Astrocyte of the spinal cord (primary cell): ENCODE measurements at regions not wholly inside any gene's neighbourhood (a gene's known extent, or its start where the extent isn't known, plus 50 kb on each side); places are given as distances from the start of the nearest gene placed in this dataset.

Source experiments
- DNase-seq: peaks from one replicate; pipeline ENCODE4 v3.0.0; 2011; ENCODE audit warnings: low read depth, low spot score
- H3K4me3 ChIP-seq: 2 replicates; pipeline ENCODE4 v1.5.1; 2011; ENCODE audit warnings: low read depth, mild to moderate bottlenecking, low read length, moderate library complexity
- in situ Hi-C: cut with HindIII; loops from 2 replicates; pipeline ENCODE4 v1.10.0; 2017; ENCODE audit warnings: low sequenced_read_pairs
- TF ChIP-seq, protein P1 (sequence below): IDR thresholded peaks from 2 replicates; pipeline ENCODE4 v1.5.1; 2012; ENCODE audit warnings: low read depth, mild to moderate bottlenecking, low read length, inconsistent platforms

DNA sequence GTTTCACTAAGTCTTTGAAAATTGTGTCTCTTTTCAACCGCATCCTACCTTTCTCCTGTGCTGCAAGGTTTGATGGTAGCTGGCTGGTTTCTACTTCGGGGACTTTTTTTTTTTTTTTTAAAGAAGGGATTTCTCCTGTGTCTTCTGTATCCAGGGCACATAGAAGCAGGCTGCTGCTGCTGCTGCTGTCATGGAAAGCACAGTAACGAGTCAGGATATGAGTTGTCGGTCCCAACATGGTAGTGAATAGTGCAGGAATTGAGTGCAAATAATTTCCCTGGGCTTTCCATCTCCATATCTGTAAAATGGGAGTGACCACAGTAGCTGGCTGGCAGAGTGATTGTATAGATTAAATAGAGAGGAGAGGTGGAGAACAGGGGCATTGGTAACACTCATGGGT lies 118.3 kb upstream of the NAV2 start:
- TF ChIP-seq, protein P1, sequence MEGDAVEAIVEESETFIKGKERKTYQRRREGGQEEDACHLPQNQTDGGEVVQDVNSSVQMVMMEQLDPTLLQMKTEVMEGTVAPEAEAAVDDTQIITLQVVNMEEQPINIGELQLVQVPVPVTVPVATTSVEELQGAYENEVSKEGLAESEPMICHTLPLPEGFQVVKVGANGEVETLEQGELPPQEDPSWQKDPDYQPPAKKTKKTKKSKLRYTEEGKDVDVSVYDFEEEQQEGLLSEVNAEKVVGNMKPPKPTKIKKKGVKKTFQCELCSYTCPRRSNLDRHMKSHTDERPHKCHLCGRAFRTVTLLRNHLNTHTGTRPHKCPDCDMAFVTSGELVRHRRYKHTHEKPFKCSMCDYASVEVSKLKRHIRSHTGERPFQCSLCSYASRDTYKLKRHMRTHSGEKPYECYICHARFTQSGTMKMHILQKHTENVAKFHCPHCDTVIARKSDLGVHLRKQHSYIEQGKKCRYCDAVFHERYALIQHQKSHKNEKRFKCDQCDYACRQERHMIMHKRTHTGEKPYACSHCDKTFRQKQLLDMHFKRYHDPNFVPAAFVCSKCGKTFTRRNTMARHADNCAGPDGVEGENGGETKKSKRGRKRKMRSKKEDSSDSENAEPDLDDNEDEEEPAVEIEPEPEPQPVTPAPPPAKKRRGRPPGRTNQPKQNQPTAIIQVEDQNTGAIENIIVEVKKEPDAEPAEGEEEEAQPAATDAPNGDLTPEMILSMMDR: no peak
- no peak overlapping the region for H3K4me3 ChIP-seq
- in situ Hi-C loops: no loop called here
- no peak for DNase-seq

DNA sequence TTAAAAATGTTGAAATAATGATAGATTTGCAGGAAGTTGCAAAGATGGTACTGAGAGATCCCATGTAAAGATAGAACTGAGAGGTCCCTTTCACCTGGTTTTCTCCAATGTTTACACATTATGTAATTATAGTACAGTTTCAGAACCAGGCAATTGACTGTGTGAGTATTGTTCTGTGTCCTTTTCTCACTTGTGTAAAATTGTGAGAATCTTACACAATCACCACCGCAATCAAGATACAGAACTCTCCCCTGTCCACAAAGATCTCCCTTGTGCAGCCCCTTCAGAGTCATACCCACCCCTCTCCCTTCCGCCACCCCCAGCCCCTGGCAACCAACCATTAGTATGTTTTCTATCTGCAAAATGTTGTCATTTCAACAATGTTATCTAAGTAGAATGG lies 119.8 kb upstream of the NAV2 start:
- TF ChIP-seq, protein P1: no peak

DNA sequence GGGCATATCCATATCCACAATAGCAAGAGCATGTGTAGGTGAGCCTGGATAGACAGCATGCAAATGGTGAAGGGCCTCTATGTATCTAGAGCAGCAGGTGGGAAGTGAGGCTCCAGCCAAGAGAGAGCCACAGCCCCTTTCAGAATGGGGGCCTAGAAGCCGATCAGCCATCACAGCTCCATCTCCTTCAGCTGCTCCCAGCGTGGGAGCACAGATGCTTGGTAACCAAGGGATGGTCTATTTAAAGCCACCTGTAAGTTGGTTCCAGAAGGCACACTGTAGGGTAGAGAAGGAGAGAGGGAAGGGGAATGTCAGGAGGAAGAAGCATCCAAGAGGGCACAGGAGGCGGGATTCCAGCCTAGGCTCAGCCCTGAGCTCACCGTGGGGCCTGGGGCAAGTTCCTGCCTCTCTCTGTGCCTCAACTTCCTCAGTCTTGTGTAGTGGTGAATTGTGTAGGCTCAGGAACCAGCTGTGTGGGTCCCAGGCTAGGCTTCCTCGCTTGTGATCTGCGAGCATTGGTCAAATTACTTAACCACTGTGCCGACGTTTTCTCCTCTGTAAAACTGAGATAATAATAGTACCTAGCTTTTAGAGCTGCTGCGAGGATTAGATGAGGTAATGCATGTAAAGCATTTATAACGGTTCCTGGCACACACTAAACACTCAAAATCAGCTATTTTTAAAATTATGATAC lies 122.9 kb upstream of the NAV2 start:
- TF ChIP-seq, protein P1: no peak
- H3K4me3 ChIP-seq: no peak overlapping the region
- DNase-seq: no peak
- in situ Hi-C loops: no loop called here

More for the DNA sequence above, 119.8 kb upstream of the NAV2 start:
- DNase-seq: no peak
- in situ Hi-C loops: no loop called here
- H3K4me3 ChIP-seq: no peak overlapping the region

DNA sequence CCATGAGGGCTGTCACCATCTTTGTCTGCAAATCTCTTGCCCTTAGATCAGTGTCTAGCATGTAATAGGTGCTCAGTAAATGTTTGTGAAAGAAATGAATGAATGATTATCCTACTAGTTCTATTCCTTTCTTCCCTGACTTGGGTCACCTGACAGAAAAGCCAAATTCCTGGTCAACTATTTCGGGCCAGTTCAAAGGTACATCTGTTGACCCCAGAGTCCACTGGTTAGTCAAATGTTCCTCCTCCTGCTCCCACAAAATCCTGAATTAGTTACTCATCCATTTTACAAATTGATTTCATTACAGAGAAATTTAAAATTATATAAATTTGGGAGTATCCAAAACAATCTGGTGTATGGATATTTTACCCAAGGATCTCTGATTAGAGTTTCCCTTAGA lies 124.7 kb upstream of the NAV2 start:
- in situ Hi-C loops: no loop called here
- DNase-seq: no peak
- H3K4me3 ChIP-seq: no peak overlapping the region
- TF ChIP-seq, protein P1: no peak

DNA sequence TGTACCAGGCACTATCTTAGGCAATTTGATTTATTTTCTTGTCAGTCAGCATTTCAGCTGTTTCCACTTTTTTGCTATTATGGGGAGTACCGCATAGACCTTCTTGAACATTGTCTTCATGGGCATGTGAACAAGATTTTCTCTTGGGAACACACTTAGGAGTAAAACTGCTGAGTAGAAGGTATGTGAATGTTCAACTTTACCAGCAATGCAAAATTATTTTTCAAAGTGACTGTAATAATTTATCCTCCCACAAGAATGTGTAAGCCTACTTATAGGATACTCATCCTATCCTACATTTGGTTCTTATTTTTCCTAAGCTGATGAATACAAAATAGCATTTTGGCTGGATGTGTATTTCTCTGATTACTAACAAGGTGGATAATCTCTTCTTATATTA lies 132.0 kb upstream of the NAV2 start:
- in situ Hi-C loops: no loop called here
- DNase-seq: no peak
- no peak overlapping the region for H3K4me3 ChIP-seq
- TF ChIP-seq, protein P1: no peak

DNA sequence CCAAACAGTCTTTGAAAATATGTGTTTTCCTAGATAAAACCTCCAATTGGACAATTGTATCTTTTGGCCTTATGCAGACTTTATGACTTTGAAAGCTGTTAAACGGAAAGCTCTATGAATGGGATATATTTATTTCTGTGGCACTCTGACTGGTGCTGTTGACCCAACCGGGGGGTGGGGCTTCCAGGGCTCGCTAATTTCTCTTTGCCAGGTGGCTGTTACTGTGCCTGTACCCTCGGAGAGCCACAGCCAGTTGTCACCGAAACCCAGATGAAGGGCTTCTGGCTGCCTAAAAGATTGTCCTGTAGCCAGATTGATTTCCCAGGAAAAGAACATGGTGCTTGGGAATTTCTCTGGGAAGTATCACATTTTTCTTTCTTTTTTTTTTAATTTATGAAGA lies 132.7 kb upstream of the NAV2 start:
- no peak for DNase-seq
- TF ChIP-seq, protein P1: no peak
- no peak overlapping the region for H3K4me3 ChIP-seq
- in situ Hi-C loops: no loop called here
